Vagina (tissue), 2 donors: ENCODE measurements at regions not wholly inside any gene's neighbourhood (a gene's known extent, or its start where the extent isn't known, plus 50 kb on each side); places are given as distances from the start of the nearest gene placed in this dataset. TPM values are rescaled to one million over a fixed set of nuclear protein-coding genes. Genes with fewer than 3 reads are reported as not detected.

Source experiments
- DNase-seq, 2 donors: peaks; one replicate each; pipeline ENCODE4 v3.0.0-alpha.2; 2017; ENCODE audit errors: extremely low spot score in 2 of 2
- H3K27ac ChIP-seq: fragments of 200-600 bp; sonication (generic); one replicate; pipeline ENCODE4 v1.5.1; 2019
- H3K27me3 ChIP-seq: fragments of 200-600 bp; sonication (generic); one replicate; pipeline ENCODE4 v1.5.1; 2019
- H3K36me3 ChIP-seq, 2 donors: fragments of 200-600 bp; sonication (generic); one replicate each; pipeline ENCODE4 v1.5.1; 2017 to 2019
- H3K4me1 ChIP-seq: fragments of 200-600 bp; sonication (generic); one replicate; pipeline ENCODE4 v1.5.1; 2019
- H3K4me3 ChIP-seq, 2 donors: fragments of 200-600 bp; sonication (generic); 1 replicate in 1 of 2; 2 replicates in 1 of 2; pipeline ENCODE4 v1.5.1; 2016 to 2019
- H3K9me3 ChIP-seq: fragments of 200-600 bp; sonication (generic); one replicate; pipeline ENCODE4 v1.5.1; 2019
- POLR2A ChIP-seq, 2 donors: fragments of 450-650 bp; IDR thresholded peaks; one replicate each; pipeline ENCODE4 v1.6.1; 2017; ENCODE audit warnings: antibody characterized with exemption in 2 of 2, mild to moderate bottlenecking in 2 of 2, moderate library complexity in 2 of 2
- POLR2AphosphoS5 ChIP-seq, 2 donors: sonication (generic); formaldehyde crosslinking; IDR thresholded peaks; one replicate each; pipeline ENCODE4 v1.9.0; 2017; ENCODE audit warnings: antibody characterized with exemption in 2 of 2, mild to moderate bottlenecking in 2 of 2, low read depth in 1 of 2; ENCODE audit not compliant: insufficient read depth in 1 of 2
- intact Hi-C: fragments of 100-400 bp; cut with DNase I; formaldehyde crosslinking; loops from one replicate; pipeline ENCODE4 v1.15.1; 2023
- small RNA-seq: library from RNA; depleted of rRNA; stranded (forward); fragments of <200 nt; gene quantifications from one replicate; pipeline ENCODE3, GENCODE V24; 2016
- TF ChIP-seq, protein P1 (sequence below), 3 experiments: fragments of 450-650 bp in 2 of 3; fragments of 200-600 bp in 1 of 3; sonication (generic) in 1 of 3; IDR thresholded peaks; one replicate each; pipeline ENCODE4 v1.5.1; 2017 to 2019; ENCODE audit warnings: antibody characterized with exemption in 3 of 3, mild to moderate bottlenecking in 2 of 3, moderate library complexity in 2 of 3

DNA sequence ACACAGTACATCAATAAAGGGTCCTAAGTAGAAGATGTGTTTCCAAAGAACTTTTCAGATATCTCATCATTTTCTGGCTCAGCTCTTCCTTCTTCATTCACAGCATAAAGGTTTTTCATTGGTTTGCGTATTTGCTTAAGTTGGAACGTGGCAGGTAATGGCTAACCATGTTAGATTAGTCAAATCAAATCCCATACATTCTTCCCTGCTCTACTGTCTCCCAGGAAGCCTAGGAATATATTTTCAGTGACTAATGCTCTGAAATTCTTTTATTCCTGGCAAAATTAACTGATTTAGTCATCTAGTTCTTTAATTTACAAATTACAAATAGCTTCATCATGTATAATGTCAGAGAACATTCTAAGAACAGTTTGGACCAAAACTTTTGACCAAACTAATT, 99.6 kb upstream of the TMEM161B start:
- no peak overlapping the region for H3K27ac ChIP-seq
- H3K36me3 ChIP-seq, result no peaks in the 10 kb centered on the region
- TF ChIP-seq POLR2AphosphoS5 (IDR thresholded peaks at IDR 0.05; ENCODE audit: insufficient read depth in 1 of 2, low read depth in 1 of 2), result no peak
- TF ChIP-seq, protein P1, sequence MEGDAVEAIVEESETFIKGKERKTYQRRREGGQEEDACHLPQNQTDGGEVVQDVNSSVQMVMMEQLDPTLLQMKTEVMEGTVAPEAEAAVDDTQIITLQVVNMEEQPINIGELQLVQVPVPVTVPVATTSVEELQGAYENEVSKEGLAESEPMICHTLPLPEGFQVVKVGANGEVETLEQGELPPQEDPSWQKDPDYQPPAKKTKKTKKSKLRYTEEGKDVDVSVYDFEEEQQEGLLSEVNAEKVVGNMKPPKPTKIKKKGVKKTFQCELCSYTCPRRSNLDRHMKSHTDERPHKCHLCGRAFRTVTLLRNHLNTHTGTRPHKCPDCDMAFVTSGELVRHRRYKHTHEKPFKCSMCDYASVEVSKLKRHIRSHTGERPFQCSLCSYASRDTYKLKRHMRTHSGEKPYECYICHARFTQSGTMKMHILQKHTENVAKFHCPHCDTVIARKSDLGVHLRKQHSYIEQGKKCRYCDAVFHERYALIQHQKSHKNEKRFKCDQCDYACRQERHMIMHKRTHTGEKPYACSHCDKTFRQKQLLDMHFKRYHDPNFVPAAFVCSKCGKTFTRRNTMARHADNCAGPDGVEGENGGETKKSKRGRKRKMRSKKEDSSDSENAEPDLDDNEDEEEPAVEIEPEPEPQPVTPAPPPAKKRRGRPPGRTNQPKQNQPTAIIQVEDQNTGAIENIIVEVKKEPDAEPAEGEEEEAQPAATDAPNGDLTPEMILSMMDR (IDR thresholded peaks at IDR 0.05), result no peak
- no peak for TF ChIP-seq POLR2A (IDR thresholded peaks at IDR 0.05)
- DNase-seq, result no peak
- no peaks in the 10 kb centered on the region for H3K27me3 ChIP-seq
- no peaks in the 10 kb centered on the region for H3K4me1 ChIP-seq
- H3K4me3 ChIP-seq, result no peak overlapping the region
- no peaks in the 10 kb centered on the region for H3K9me3 ChIP-seq
- intact Hi-C loops, result no loop called here

DNA sequence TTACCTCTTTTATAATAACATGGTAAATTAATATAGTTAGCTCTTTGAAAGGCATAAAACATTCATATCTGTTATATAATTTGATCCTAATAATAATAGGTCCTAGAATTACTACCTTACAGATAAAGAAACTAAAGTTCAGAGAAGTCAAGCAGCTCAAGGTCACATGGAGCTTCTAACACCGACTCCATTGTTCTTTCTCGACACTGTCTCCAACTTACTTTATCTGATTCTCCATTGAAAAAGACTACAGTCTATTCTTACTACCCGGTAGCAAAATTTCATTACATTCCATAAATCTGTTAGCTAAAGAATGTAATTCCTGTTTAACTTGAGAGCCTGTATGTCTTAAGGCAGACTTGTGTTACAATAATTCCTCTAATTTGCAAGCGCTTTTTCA, 96.3 kb upstream of the TMEM161B start:
- Histone ChIP-seq H3K27me3 (no peaks in the 10 kb centered on the region), H3K27ac (no peak overlapping the region), H3K4me3 (no peak overlapping the region), H3K9me3 (no peaks in the 10 kb centered on the region), H3K36me3 (no peaks in the 10 kb centered on the region), H3K4me1 (no peaks in the 10 kb centered on the region)
- TF ChIP-seq POLR2AphosphoS5 (IDR thresholded peaks at IDR 0.05; ENCODE audit: insufficient read depth in 1 of 2, low read depth in 1 of 2) (no peak), POLR2A (IDR thresholded peaks at IDR 0.05) (no peak)
- TF ChIP-seq, protein P1 (IDR thresholded peaks at IDR 0.05), result no peak
- intact Hi-C loops, result no loop called here
- DNase-seq, result no peak

DNA sequence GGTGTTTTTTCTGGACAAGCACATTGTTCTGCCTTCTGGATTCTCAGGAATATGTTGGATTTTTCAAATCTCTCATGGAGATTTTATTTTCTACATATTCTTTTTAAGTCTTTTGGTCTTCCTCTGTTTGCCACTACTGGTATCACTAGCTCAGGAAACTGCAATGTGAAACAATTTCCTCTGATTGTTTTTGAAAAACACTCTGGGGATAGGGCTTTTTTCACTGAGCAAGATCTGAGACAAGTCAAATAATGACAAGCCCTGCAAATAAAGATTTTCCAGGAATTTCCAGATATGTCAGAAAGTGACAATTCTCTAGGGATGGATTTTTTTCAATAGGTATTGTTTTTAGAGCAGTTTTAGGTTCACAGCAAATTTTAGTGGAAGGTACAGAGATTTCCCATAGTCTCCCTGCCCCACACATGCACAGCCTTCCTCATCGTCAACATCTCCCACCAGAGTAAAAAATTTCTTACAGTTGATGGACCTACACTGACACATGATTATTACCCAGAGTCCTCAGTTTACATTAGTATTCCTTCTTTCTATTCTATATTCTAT, 86.9 kb upstream of the TMEM161B start:
- TF ChIP-seq, protein P1 (IDR thresholded peaks at IDR 0.05), result no peak
- no peak for TF ChIP-seq POLR2AphosphoS5 (IDR thresholded peaks at IDR 0.05; ENCODE audit: insufficient read depth in 1 of 2, low read depth in 1 of 2)
- Histone ChIP-seq H3K4me1 (no peaks in the 10 kb centered on the region), H3K4me3 (no peak overlapping the region), H3K36me3 (no peaks in the 10 kb centered on the region), H3K27ac (no peak overlapping the region), H3K27me3 (no peaks in the 10 kb centered on the region), H3K9me3 (no peaks in the 10 kb centered on the region)
- intact Hi-C loops, result no loop called here
- no peak for DNase-seq

DNA sequence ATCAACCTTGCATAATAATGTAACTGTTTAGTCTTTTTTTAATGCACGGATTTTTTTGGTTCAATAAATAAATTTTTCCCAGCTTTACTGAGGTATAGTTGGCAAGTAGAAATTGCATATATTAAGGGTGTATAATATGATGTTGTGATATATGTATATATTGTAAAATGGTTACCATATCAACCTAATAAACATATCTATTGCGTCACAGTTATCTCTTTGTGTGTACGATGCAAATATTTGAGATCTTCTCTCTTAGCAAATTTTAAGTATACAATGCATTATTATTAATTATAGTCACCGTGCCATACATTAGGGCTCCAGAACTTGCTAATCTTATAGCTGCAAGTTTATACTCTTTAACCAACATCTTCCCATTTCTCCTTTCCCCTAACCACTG, 57.2 kb upstream of the TMEM161B start:
- no peak for TF ChIP-seq POLR2A (IDR thresholded peaks at IDR 0.05)
- TF ChIP-seq, protein P1 (IDR thresholded peaks at IDR 0.05), result no peak
- no peak for TF ChIP-seq POLR2AphosphoS5 (IDR thresholded peaks at IDR 0.05; ENCODE audit: insufficient read depth in 1 of 2, low read depth in 1 of 2)
- DNase-seq, result no peak
- no peaks in the 10 kb centered on the region for H3K9me3 ChIP-seq
- no peaks in the 10 kb centered on the region for H3K27me3 ChIP-seq
- no peak overlapping the region for H3K27ac ChIP-seq
- intact Hi-C loops, result no loop called here
- H3K4me1 ChIP-seq, result no peaks in the 10 kb centered on the region
- no peak overlapping the region for H3K4me3 ChIP-seq
- H3K36me3 ChIP-seq, result no peaks in the 10 kb centered on the region

DNA sequence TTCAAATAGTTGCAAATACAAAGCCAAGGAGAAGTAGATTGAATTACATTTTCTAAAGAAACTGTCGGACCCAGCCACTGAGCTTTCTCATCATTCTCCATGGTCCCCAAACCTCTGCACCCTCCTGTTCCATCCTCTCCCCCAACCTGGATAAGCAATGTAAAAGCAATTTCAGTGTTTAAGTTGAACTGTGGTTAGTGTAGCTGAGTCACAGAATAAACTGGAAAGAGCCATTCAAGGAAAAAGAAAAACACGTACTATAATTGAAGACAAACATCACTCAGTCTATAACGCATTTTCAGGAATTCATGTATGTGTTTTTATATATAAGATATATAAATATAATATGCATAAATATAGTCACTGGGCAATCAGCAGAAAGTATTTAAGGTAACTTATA, 54.1 kb upstream of the TMEM161B start:
- TF ChIP-seq, protein P1 (IDR thresholded peaks at IDR 0.05), result no peak
- TF ChIP-seq POLR2AphosphoS5 (IDR thresholded peaks at IDR 0.05; ENCODE audit: insufficient read depth in 1 of 2, low read depth in 1 of 2) (no peak), POLR2A (IDR thresholded peaks at IDR 0.05) (no peak)
- no peak overlapping the region for H3K27ac ChIP-seq
- H3K36me3 ChIP-seq, result no peaks in the 10 kb centered on the region
- no peak overlapping the region for H3K4me3 ChIP-seq
- H3K9me3 ChIP-seq, result no peaks in the 10 kb centered on the region
- no peaks in the 10 kb centered on the region for H3K4me1 ChIP-seq
- intact Hi-C loops, result no loop called here
- DNase-seq, result no peak
- no peaks in the 10 kb centered on the region for H3K27me3 ChIP-seq

Small RNAs in the stretch of these regions (small RNA-seq; reads per million reads assigned to genes)
- not detected for gene RF00156
